ENCODE measurements at regions not wholly inside any gene's neighbourhood (a gene's known extent, or its start where the extent isn't known, plus 50 kb on each side); places are given as distances from the start of the nearest gene placed in this dataset.
"Not testable (repeated sequence)": the region's sequence is repeated elsewhere in the genome, so short reads cannot be mapped to it uniquely, and the experiment has no call there.

DNA sequence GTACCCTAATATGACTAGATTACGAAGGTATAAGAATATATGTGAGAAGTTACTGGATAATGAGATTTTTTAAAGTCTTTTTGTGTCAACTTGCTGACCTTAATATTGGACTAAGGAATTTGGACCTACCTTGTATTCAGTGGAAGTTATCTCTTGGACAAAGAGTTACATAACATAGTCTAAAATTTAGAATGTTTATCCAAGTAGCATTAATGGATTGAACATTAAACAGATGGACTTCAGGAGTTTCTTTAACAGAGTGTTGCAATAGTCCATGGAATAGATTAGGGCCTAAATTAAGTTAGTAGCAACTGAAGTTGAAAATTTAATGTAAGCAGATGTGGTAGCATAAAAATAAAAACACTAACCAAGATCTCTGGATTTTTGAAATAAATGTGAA, 266.4 kb downstream of the PYDC2 start:
- H3K9me3 ChIP-seq (ENCODE audit: control insufficient read depth in 2 of 2, insufficient read depth in 1 of 2, low read depth in 1 of 2, low read length in 1 of 2) = no peaks in the 10 kb centered on the region
- no peaks in the 10 kb centered on the region for H3K4me1 ChIP-seq (ENCODE audit: control insufficient read depth in 3 of 3, insufficient read depth in 2 of 3, low read depth in 1 of 3, low read length in 2 of 3)
- 67 to 77% (median 75%) methylated on average over 1 of the region's 1 CpG for WGBS, 3 donors
- H3K36me3 ChIP-seq (ENCODE audit: control insufficient read depth in 3 of 3, insufficient read depth in 2 of 3, low read depth in 1 of 3, low read length in 3 of 3) = no peaks in the 10 kb centered on the region
- no peak overlapping the region for H3K27ac ChIP-seq (ENCODE audit: low read depth in 1 of 3, low read length in 2 of 3)
- H3K27me3 ChIP-seq (ENCODE audit: control insufficient read depth in 3 of 3, insufficient read depth in 3 of 3, low read length in 3 of 3) = no peaks in the 10 kb centered on the region
- FAIRE-seq (no peak), DNase-seq (no peak)
- no peak overlapping the region for H3K4me3 ChIP-seq (ENCODE audit: low read depth in 1 of 3, low read length in 3 of 3)

DNA sequence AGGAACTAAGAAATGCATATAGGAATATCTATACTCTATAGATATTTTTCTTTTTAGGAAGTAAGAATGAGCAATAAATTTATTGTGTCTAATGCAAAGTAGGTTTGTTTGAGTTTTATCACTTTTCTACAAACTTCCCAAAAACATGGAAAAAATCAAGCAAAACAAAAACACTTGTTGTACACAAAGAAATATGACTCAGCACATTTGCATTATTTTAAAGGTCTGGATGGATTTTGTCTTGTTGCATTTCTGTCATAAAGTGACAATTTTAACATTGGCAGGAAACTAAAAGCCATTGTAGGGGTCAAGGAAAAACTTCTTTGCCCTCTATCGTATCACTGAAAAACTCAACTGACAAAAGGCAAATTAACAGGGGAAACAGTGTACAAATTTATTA, 267.2 kb downstream of the PYDC2 start:
- H3K4me1 ChIP-seq (ENCODE audit: control insufficient read depth in 3 of 3, insufficient read depth in 2 of 3, low read depth in 1 of 3, low read length in 2 of 3) = no peaks in the 10 kb centered on the region
- H3K27ac ChIP-seq (ENCODE audit: low read depth in 1 of 3, low read length in 2 of 3) = no peak overlapping the region
- 85 to 94% (median 91%) methylated on average over 1 of the region's 1 CpG for WGBS, 3 donors
- DNase-seq = no peak
- FAIRE-seq = no peak
- no peaks in the 10 kb centered on the region for H3K27me3 ChIP-seq (ENCODE audit: control insufficient read depth in 3 of 3, insufficient read depth in 3 of 3, low read length in 3 of 3)
- no peaks in the 10 kb centered on the region for H3K36me3 ChIP-seq (ENCODE audit: control insufficient read depth in 3 of 3, insufficient read depth in 2 of 3, low read depth in 1 of 3, low read length in 3 of 3)
- H3K9me3 ChIP-seq (ENCODE audit: control insufficient read depth in 2 of 2, insufficient read depth in 1 of 2, low read depth in 1 of 2, low read length in 1 of 2) = no peaks in the 10 kb centered on the region
- no peak overlapping the region for H3K4me3 ChIP-seq (ENCODE audit: low read depth in 1 of 3, low read length in 3 of 3)

DNA sequence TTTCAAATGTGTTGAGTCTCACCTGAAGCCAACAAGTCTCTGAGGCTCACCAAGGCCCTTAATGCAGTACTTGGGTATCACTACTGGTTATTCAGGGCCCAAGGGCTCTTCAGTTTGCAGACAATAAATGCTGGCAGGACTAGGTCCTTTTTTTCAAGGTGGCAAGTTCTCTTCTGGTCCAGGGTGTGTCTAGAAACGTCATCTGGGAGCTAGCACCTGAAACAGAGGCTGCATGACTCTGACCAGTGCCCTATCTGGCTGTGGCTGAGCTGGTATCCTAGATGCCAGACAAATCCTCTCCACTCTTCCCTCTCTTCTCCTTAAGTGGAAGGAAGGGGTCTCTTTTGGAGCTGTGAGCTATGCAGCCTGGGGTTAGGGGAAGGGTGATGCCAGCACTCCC, 276.8 kb downstream of the PYDC2 start:
- FAIRE-seq (no peak), DNase-seq (no peak)
- Histone ChIP-seq H3K9me3 (ENCODE audit: control insufficient read depth in 2 of 2, insufficient read depth in 1 of 2, low read depth in 1 of 2, low read length in 1 of 2) (peaks cover 0 to 32% of the 10 kb centered on the region in 2 donors), H3K4me3 (ENCODE audit: low read depth in 1 of 3, low read length in 3 of 3) (no peak overlapping the region), H3K36me3 (ENCODE audit: control insufficient read depth in 3 of 3, insufficient read depth in 2 of 3, low read depth in 1 of 3, low read length in 3 of 3) (no peaks in the 10 kb centered on the region), H3K27me3 (ENCODE audit: control insufficient read depth in 3 of 3, insufficient read depth in 3 of 3, low read length in 3 of 3) (no peaks in the 10 kb centered on the region), H3K27ac (ENCODE audit: low read depth in 1 of 3, low read length in 2 of 3) (no peak overlapping the region), H3K4me1 (ENCODE audit: control insufficient read depth in 3 of 3, insufficient read depth in 2 of 3, low read depth in 1 of 3, low read length in 2 of 3) (no peaks in the 10 kb centered on the region)
- 19 to 38% (median 21%) methylated on average over 1 of the region's 1 CpG for WGBS, 3 donors

DNA sequence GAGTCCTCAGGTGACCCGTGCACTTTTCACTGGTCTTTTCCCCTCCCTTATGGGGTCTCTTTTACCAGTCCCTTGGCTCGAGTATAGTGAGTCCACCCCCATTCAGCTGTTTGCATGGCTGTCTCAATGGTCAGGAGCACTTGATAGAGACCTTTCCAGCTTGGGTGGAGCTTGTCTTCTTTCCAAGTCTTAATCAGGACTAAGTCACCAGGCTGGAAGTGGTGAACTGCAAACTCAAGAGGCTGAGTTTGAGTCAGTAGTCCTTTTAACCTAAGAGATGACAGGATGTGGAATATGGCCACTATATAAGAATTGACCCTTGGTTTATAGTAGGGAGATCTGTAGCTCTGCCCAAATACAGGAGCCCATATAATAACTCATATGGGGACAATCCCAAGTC, 279.7 kb downstream of the PYDC2 start:
- H3K36me3 ChIP-seq (ENCODE audit: control insufficient read depth in 3 of 3, insufficient read depth in 2 of 3, low read depth in 1 of 3, low read length in 3 of 3) = no peaks in the 10 kb centered on the region
- peaks cover 0 to 37% of the 10 kb centered on the region in 2 donors for H3K9me3 ChIP-seq (ENCODE audit: control insufficient read depth in 2 of 2, insufficient read depth in 1 of 2, low read depth in 1 of 2, low read length in 1 of 2)
- H3K4me3 ChIP-seq (ENCODE audit: low read depth in 1 of 3, low read length in 3 of 3) = no peak overlapping the region
- no peak overlapping the region for H3K27ac ChIP-seq (ENCODE audit: low read depth in 1 of 3, low read length in 2 of 3)
- WGBS, 3 donors = 51 to 73% (median 55%) methylated on average over 2 of the region's 2 CpGs
- DNase-seq (no peak), FAIRE-seq (no peak)
- no peaks in the 10 kb centered on the region for H3K27me3 ChIP-seq (ENCODE audit: control insufficient read depth in 3 of 3, insufficient read depth in 3 of 3, low read length in 3 of 3)
- H3K4me1 ChIP-seq (ENCODE audit: control insufficient read depth in 3 of 3, insufficient read depth in 2 of 3, low read depth in 1 of 3, low read length in 2 of 3) = no peaks in the 10 kb centered on the region

DNA sequence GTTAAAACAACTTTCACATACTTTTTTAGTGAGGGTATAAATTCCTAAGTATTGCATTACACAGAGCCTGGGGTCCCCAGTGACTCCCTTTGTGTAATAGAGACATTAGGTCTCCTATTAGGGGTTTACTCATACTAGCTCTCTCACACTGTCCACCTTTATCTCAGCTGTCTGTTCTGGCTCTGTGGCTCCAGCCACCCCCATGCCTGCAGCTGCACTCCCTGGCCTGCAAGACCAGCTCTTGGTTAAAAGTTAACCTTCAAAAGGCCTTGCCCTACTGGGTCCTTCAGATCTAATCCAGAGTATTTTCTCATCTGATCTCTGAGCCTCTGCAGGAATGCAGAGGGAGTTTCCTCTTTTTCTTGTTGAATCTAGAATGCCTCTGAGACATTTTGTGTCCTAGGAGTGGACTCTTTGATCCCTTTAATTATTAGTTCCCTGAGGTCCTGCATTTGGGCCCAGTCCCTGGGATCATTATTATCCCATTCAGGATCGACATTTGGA, 280.9 kb downstream of the PYDC2 start:
- not testable (repeated sequence) for H3K4me1 ChIP-seq (ENCODE audit: control insufficient read depth in 3 of 3, insufficient read depth in 2 of 3, low read depth in 1 of 3, low read length in 2 of 3); H3K27ac ChIP-seq (ENCODE audit: low read depth in 1 of 3, low read length in 2 of 3); H3K4me3 ChIP-seq (ENCODE audit: low read depth in 1 of 3, low read length in 3 of 3); DNase-seq; H3K36me3 ChIP-seq (ENCODE audit: control insufficient read depth in 3 of 3, insufficient read depth in 2 of 3, low read depth in 1 of 3, low read length in 3 of 3); FAIRE-seq; H3K27me3 ChIP-seq (ENCODE audit: control insufficient read depth in 3 of 3, insufficient read depth in 3 of 3, low read length in 3 of 3)
- 19 to 70% (median 27%) methylated on average over 1 of the region's 1 CpG for whole genome bisulfite sequencing, 3 donors
- peaks cover 0 to 37% of the 10 kb centered on the region in 2 donors for H3K9me3 ChIP-seq (ENCODE audit: control insufficient read depth in 2 of 2, insufficient read depth in 1 of 2, low read depth in 1 of 2, low read length in 1 of 2)

DNA sequence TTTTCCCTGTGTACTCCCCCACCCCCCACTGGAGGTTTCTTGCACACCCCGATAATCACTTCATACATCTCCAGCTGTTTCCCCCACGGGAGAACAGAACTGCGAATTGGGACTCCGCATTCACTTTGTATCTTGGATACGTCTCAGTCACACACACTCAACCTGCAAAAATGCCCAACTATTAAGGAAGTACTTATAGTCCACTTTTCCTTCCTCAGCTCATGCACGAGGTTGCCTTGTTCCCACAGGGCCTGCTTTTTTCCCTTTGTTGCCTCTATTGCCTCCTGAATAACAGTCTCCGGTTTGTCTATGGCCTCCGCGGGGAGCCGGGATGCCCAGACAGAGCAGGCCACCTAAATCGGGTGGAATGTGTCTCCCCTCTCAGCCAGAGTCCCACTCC, 282.3 kb downstream of the PYDC2 start:
- WGBS, 3 donors = 85 to 93% (median 91%) methylated on average over 11 of the region's 11 CpGs
- Histone ChIP-seq H3K9me3 (ENCODE audit: control insufficient read depth in 2 of 2, insufficient read depth in 1 of 2, low read depth in 1 of 2, low read length in 1 of 2) (peaks cover 0 to 26% of the 10 kb centered on the region in 2 donors), H3K4me3 (ENCODE audit: low read depth in 1 of 3, low read length in 3 of 3) (no peak overlapping the region), H3K27ac (ENCODE audit: low read depth in 1 of 3, low read length in 2 of 3) (no peak overlapping the region), H3K27me3 (ENCODE audit: control insufficient read depth in 3 of 3, insufficient read depth in 3 of 3, low read length in 3 of 3) (no peaks in the 10 kb centered on the region), H3K36me3 (ENCODE audit: control insufficient read depth in 3 of 3, insufficient read depth in 2 of 3, low read depth in 1 of 3, low read length in 3 of 3) (no peaks in the 10 kb centered on the region), H3K4me1 (ENCODE audit: control insufficient read depth in 3 of 3, insufficient read depth in 2 of 3, low read depth in 1 of 3, low read length in 2 of 3) (no peaks in the 10 kb centered on the region)
- DNase-seq (no peak), FAIRE-seq (no peak)

DNA sequence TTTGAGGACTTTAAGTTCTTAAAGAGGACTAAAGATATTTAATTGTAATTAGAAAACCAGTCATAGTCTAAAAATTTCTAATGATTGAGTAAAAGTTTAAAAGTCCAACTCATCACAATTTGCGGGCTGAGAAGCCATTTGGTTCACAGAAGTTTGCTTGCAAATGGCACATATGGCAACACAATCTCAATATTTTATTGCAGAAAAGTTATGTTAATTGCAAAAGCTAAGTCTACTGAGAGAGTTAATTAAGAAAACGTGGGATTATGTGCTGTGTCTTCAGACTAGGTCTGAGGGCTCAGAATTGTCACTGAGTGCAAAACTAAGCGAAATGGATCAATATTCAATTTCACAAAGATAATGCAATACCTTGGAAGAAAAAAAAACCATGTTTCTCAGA, 289.7 kb downstream of the PYDC2 start:
- H3K36me3 ChIP-seq (ENCODE audit: control insufficient read depth in 3 of 3, insufficient read depth in 2 of 3, low read depth in 1 of 3, low read length in 3 of 3) = no peaks in the 10 kb centered on the region
- no peaks in the 10 kb centered on the region for H3K27me3 ChIP-seq (ENCODE audit: control insufficient read depth in 3 of 3, insufficient read depth in 3 of 3, low read length in 3 of 3)
- DNase-seq (no peak), FAIRE-seq (no peak)
- no peak overlapping the region for H3K27ac ChIP-seq (ENCODE audit: low read depth in 1 of 3, low read length in 2 of 3)
- H3K9me3 ChIP-seq (ENCODE audit: control insufficient read depth in 2 of 2, insufficient read depth in 1 of 2, low read depth in 1 of 2, low read length in 1 of 2) = no peaks in the 10 kb centered on the region
- WGBS, 3 donors = 64 to 76% (median 65%) methylated on average over 3 of the region's 3 CpGs
- H3K4me3 ChIP-seq (ENCODE audit: low read depth in 1 of 3, low read length in 3 of 3) = no peak overlapping the region
- no peaks in the 10 kb centered on the region for H3K4me1 ChIP-seq (ENCODE audit: control insufficient read depth in 3 of 3, insufficient read depth in 2 of 3, low read depth in 1 of 3, low read length in 2 of 3)

DNA sequence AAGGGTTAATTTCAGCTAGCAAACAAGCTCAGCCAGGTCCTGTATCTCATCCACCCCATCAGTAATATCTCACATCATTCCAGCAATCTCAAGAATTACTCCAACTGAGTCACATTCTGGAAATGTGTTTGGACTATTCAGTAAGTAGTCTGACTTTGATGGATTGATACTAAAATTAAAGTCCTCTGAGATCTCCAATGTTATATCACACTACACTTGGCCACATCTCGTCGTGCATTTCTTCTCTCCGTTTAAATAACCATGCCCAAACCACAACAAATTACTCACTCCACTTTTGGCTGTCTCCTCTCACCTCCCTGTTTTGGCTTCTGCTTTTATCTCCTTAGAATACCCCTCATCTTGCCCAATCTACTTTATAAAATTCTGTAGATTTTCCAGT, 292.2 kb downstream of the PYDC2 start:
- no peak for FAIRE-seq
- 70 to 76% (median 73%) methylated on average over 3 of the region's 3 CpGs for whole genome bisulfite sequencing, 3 donors

DNA sequence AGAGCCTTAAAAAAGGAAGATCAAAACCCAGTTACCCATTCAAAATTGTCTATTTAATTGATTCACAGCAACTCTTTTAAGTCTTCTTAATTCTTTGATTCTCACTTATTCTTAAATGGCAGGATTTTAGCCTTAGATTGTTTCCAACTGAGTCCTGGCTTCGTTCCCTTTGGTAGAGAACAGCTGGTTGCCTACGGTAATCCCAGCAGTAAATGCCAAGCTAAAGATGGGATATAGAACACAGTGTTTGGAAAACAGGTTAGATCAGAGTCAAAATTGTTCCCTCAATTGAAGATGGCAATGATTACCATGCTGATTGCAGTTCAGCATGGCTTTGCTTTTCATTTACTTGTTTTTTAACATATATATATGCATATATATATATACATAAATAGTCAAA, 300.9 kb downstream of the PYDC2 start:
- Histone ChIP-seq H3K9me3 (ENCODE audit: control insufficient read depth in 2 of 2, insufficient read depth in 1 of 2, low read depth in 1 of 2, low read length in 1 of 2) (no peaks in the 10 kb centered on the region), H3K27me3 (ENCODE audit: control insufficient read depth in 3 of 3, insufficient read depth in 3 of 3, low read length in 3 of 3) (no peaks in the 10 kb centered on the region), H3K27ac (ENCODE audit: low read depth in 1 of 3, low read length in 2 of 3) (no peak overlapping the region), H3K4me1 (ENCODE audit: control insufficient read depth in 3 of 3, insufficient read depth in 2 of 3, low read depth in 1 of 3, low read length in 2 of 3) (no peaks in the 10 kb centered on the region), H3K36me3 (ENCODE audit: control insufficient read depth in 3 of 3, insufficient read depth in 2 of 3, low read depth in 1 of 3, low read length in 3 of 3) (no peaks in the 10 kb centered on the region), H3K4me3 (ENCODE audit: low read depth in 1 of 3, low read length in 3 of 3) (no peak overlapping the region)
- FAIRE-seq = no peak
- 36 to 66% (median 53%) methylated on average over 2 of the region's 2 CpGs for WGBS, 3 donors
- DNase-seq = no peak

More for the DNA sequence above, 292.2 kb downstream of the PYDC2 start:
- Histone ChIP-seq H3K27ac (ENCODE audit: low read depth in 1 of 3, low read length in 2 of 3) (no peak overlapping the region), H3K4me1 (ENCODE audit: control insufficient read depth in 3 of 3, insufficient read depth in 2 of 3, low read depth in 1 of 3, low read length in 2 of 3) (no peaks in the 10 kb centered on the region), H3K4me3 (ENCODE audit: low read depth in 1 of 3, low read length in 3 of 3) (no peak overlapping the region), H3K36me3 (ENCODE audit: control insufficient read depth in 3 of 3, insufficient read depth in 2 of 3, low read depth in 1 of 3, low read length in 3 of 3) (no peaks in the 10 kb centered on the region), H3K27me3 (ENCODE audit: control insufficient read depth in 3 of 3, insufficient read depth in 3 of 3, low read length in 3 of 3) (no peaks in the 10 kb centered on the region), H3K9me3 (ENCODE audit: control insufficient read depth in 2 of 2, insufficient read depth in 1 of 2, low read depth in 1 of 2, low read length in 1 of 2) (no peaks in the 10 kb centered on the region)
- DNase-seq = no peak

Data from small intestine (tissue), 7 donors.